ENCODE measurements at regions not wholly inside any gene's neighbourhood (a gene's known extent, or its start where the extent isn't known, plus 50 kb on each side); places are given as distances from the start of the nearest gene placed in this dataset.

DNA sequence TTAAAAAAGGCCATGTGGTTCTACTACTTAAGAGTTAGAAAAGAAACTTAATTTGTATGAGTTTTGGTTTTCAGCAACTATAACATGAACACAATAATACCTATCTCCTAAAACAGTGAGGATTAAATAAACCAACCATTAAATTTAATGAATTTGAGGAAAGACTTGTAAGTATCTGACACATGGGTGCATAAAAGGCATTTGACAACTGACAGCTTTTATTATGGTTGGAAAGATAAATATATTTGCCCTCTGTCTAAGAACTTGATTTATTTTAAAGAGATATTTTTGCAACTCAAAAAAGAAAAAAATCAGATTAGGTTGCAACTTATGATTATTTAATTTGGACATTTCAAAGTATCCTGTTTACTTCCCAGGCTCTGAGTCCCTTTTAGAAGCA lies 217.9 kb upstream of the EEA1 start:
- no peak overlapping the region for H3K4me3 Mint-ChIP-seq
- H3K36me3 Mint-ChIP-seq (ENCODE audit: low read depth), result no peaks in the 10 kb centered on the region
- no peak overlapping the region for H3K27ac Mint-ChIP-seq
- no peaks in the 10 kb centered on the region for H3K27me3 Mint-ChIP-seq (ENCODE audit: low read depth)
- H3K9me3 Mint-ChIP-seq, result no peaks in the 10 kb centered on the region
- TF ChIP-seq CTCF (IDR thresholded peaks at IDR 0.05; ENCODE audit: unreplicated experiment in 3 of 3), result no peak
- peaks cover 20% of the 10 kb centered on the region for H3K4me1 Mint-ChIP-seq

- no peak for TF ChIP-seq CTCF (IDR thresholded peaks at IDR 0.05; ENCODE audit: unreplicated experiment in 3 of 3)
- peaks cover 20% of the 10 kb centered on the region for H3K4me1 Mint-ChIP-seq
Observed at GRCh38 chr12:93148412-93148811, 219.3 kb upstream of the EEA1 start.

DNA sequence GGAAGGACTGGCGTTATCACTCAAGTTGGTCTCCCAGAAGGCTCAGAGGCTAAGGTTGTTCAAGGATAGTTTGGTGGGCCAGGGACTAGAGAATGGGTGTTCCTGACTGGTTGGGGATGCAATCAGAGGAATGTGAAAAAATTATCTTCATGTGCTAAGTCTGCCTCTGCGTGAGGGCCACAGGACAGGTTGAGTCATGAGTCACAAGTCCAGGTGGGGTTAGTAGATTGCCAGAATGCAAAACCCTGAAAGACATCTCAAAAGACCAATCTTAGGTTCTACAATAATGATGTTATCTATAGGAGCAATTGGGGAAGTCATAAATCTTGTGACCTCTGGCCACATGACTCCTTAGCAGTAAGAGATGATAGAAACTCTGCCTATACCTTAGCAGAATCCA lies 220.1 kb upstream of the EEA1 start:
- H3K27me3 Mint-ChIP-seq (ENCODE audit: low read depth), result peaks cover 3% of the 10 kb centered on the region
- peaks cover 18% of the 10 kb centered on the region for H3K4me1 Mint-ChIP-seq
- H3K27ac Mint-ChIP-seq, result no peak overlapping the region
- no peaks in the 10 kb centered on the region for H3K9me3 Mint-ChIP-seq
- no peak overlapping the region for H3K4me3 Mint-ChIP-seq
- H3K36me3 Mint-ChIP-seq (ENCODE audit: low read depth), result no peaks in the 10 kb centered on the region
- no peak for TF ChIP-seq CTCF (IDR thresholded peaks at IDR 0.05; ENCODE audit: unreplicated experiment in 3 of 3)

More at GRCh38 chr12:93148412-93148811, 219.3 kb upstream of the EEA1 start:
- Mint-ChIP-seq H3K27ac (no peak overlapping the region), H3K36me3 (ENCODE audit: low read depth) (no peaks in the 10 kb centered on the region), H3K27me3 (ENCODE audit: low read depth) (peaks cover 3% of the 10 kb centered on the region), H3K4me3 (no peak overlapping the region), H3K9me3 (no peaks in the 10 kb centered on the region)

DNA sequence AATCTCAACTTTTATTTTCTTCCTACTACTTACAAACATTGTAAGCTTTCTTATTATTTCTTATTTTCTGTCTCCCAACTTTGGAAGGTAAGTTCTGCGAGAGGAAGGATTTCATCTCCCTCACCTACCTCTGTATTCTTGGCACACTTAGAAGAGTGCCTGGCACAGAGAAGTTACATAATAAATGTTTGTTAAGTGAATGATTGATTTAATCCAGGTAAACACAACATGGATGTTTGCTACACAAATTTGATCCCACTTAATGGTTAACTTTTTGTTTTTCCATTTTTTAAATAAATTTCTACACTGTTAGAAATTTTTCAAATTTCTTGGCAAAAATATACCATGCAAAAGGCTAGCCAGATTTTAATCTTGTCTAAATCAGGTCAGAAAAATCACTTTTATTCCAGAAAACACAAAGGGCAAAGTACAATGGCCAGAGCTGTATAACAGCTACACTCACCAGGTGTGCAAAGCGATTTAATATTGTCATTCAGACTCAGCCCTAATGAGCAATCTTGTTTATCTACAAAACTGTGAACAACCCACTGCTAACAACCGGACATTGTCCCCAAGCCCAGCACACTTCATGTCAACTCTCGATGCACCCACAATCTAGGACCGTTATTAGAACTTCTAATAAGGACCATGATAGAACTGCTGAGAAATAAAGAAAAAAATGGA lies 222.1 kb upstream of the EEA1 start:
- TF ChIP-seq CTCF (IDR thresholded peaks at IDR 0.05; ENCODE audit: unreplicated experiment in 3 of 3), result no peak
- Mint-ChIP-seq H3K4me1 (peaks cover 6% of the 10 kb centered on the region), H3K27me3 (ENCODE audit: low read depth) (peaks cover 3% of the 10 kb centered on the region), H3K9me3 (peaks cover 2% of the 10 kb centered on the region), H3K36me3 (ENCODE audit: low read depth) (no peaks in the 10 kb centered on the region), H3K27ac (no peak overlapping the region), H3K4me3 (no peak overlapping the region)

GRCh38 chr12:93152617-93153016 lies 223.5 kb upstream of the EEA1 start:
- H3K4me1 Mint-ChIP-seq, result no peaks in the 10 kb centered on the region
- no peak overlapping the region for H3K27ac Mint-ChIP-seq
- no peak for TF ChIP-seq CTCF (IDR thresholded peaks at IDR 0.05; ENCODE audit: unreplicated experiment in 3 of 3)
- no peaks in the 10 kb centered on the region for H3K36me3 Mint-ChIP-seq (ENCODE audit: low read depth)
- H3K27me3 Mint-ChIP-seq (ENCODE audit: low read depth), result peaks cover 3% of the 10 kb centered on the region
- H3K4me3 Mint-ChIP-seq, result no peak overlapping the region
- H3K9me3 Mint-ChIP-seq, result peaks cover 5% of the 10 kb centered on the region

- Mint-ChIP-seq H3K36me3 (ENCODE audit: low read depth) (peaks cover 3% of the 10 kb centered on the region), H3K4me1 (no peaks in the 10 kb centered on the region), H3K9me3 (peaks cover 10% of the 10 kb centered on the region), H3K4me3 (no peak overlapping the region), H3K27ac (no peak overlapping the region), H3K27me3 (ENCODE audit: low read depth) (peaks cover 3% of the 10 kb centered on the region)
- no peak for TF ChIP-seq CTCF (IDR thresholded peaks at IDR 0.05; ENCODE audit: unreplicated experiment in 3 of 3)
Observed at GRCh38 chr12:93153321-93153720, 224.2 kb upstream of the EEA1 start.

Measured in nephron (organoid).